BLaER1 treated with 17β-estradiol and CSF1 and Interleukin-3, amounts not matched to agents 10 nM and 100 nM (cell line): ENCODE measurements at regions not wholly inside any gene's neighbourhood (a gene's known extent, or its start where the extent isn't known, plus 50 kb on each side); places are given as distances from the start of the nearest gene placed in this dataset.

Experiments used
- H3K27ac ChIP-seq, 11 experiments: shearing (Covaris generic); formaldehyde crosslinking; 2 replicates each; pipeline ENCODE4 v1.8.1; 2022
- H3K27me3 ChIP-seq, 11 experiments: shearing (Covaris generic); formaldehyde crosslinking; 2 replicates each; pipeline ENCODE4 v1.8.1; 2022
- H3K36me3 ChIP-seq, 11 experiments: shearing (Covaris generic); formaldehyde crosslinking; 2 replicates each; pipeline ENCODE4 v1.8.1; 2022
- H3K4me1 ChIP-seq, 10 experiments: shearing (Covaris generic); formaldehyde crosslinking; 2 replicates each; pipeline ENCODE4 v1.8.1; 2022
- H3K4me2 ChIP-seq, 11 experiments: shearing (Covaris generic); formaldehyde crosslinking; 2 replicates each; pipeline ENCODE4 v1.8.1; 2022
- H3K4me3 ChIP-seq, 10 experiments: shearing (Covaris generic); formaldehyde crosslinking; 2 replicates each; pipeline ENCODE4 v1.8.1; 2022
- H3K9ac ChIP-seq, 11 experiments: shearing (Covaris generic); formaldehyde crosslinking; 2 replicates each; pipeline ENCODE4 v1.8.1; 2022
- H3K9me3 ChIP-seq, 11 experiments: shearing (Covaris generic); formaldehyde crosslinking; replicated peaks in 1 of 11; 2 replicates each; pipeline ENCODE4 v1.8.1; 2022
- H4K20me1 ChIP-seq, 11 experiments: shearing (Covaris generic); formaldehyde crosslinking; 2 replicates each; pipeline ENCODE4 v1.8.1; 2022
- Cebpa-rat ChIP-seq, 11 experiments: shearing (Covaris generic); IDR thresholded peaks; 2 replicates each; pipeline ENCODE4 v1.8.1; 2022

GRCh38 chr17:83028851-83029250, 50.6 kb upstream of the METRNL start:
- peaks cover 0 to 9% (median 1%) of the 10 kb centered on the region in 11 experiments; a peak in 5 of 22 replicates for H3K9me3 ChIP-seq
- no peak overlapping the region for H3K27ac ChIP-seq
- no peak for TF ChIP-seq Cebpa-rat (IDR thresholded peaks at IDR 0.05)
- H3K27me3 ChIP-seq: no peaks in the 10 kb centered on the region
- peaks cover 0 to 26% (median 9%) of the 10 kb centered on the region in 11 experiments; a peak in 16 of 22 replicates for H3K36me3 ChIP-seq
- H4K20me1 ChIP-seq: peaks cover 0 to 21% (median 0%) of the 10 kb centered on the region in 11 experiments; a peak in 2 of 22 replicates
- no peak overlapping the region for H3K9ac ChIP-seq
- no peak overlapping the region for H3K4me2 ChIP-seq
- peaks cover 0 to 10% (median 8%) of the 10 kb centered on the region in 10 experiments; a peak in 17 of 20 replicates for H3K4me1 ChIP-seq
- no peak overlapping the region for H3K4me3 ChIP-seq

DNA sequence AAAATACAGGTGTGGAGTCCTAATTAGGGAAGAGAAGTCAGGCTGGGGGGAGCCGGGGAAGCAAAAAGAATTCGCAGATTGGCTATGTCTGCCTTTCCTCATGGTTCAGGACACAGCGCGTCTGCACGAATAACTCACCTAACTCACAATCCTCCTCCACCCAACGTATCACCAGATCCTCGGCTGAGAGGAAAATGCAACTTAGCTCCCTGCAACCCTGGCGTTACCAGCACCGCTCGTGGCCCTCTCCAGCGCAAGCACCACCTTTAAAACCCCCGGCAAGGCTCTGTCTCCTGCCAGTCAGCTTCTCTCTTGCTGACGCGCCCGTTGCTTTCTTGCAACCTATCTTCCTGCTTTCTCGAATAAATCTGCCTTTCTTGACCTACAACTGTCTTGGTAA, 49.8 kb upstream of the METRNL start:
- Histone ChIP-seq H3K4me1 (peaks cover 0 to 3% (median under 1%) of the 10 kb centered on the region in 10 experiments; a peak in 9 of 20 replicates), H3K9ac (no peak overlapping the region), H3K4me2 (no peak overlapping the region), H3K4me3 (no peak overlapping the region), H3K27ac (no peak overlapping the region), H3K27me3 (no peaks in the 10 kb centered on the region), H3K36me3 (peaks cover 0 to 29% (median 15%) of the 10 kb centered on the region in 11 experiments; a peak in 19 of 22 replicates), H3K9me3 (peaks cover 5 to 16% (median 8%) of the 10 kb centered on the region in 11 experiments; a peak in 19 of 22 replicates), H4K20me1 (peaks cover 0 to 21% (median 0%) of the 10 kb centered on the region in 11 experiments; a peak in 2 of 22 replicates)
- TF ChIP-seq Cebpa-rat (IDR thresholded peaks at IDR 0.05): no peak
